SK-N-SH treated with all-trans-retinoic acid at 6 μM for 48 hours (cell line): ENCODE measurements at regions not wholly inside any gene's neighbourhood (a gene's known extent, or its start where the extent isn't known, plus 50 kb on each side); places are given as distances from the start of the nearest gene placed in this dataset.

Experiments used
- ATAC-seq: fragments of 200-7000 bp; cut with Tn5 transposase; 3 replicates; pipeline ENCODE4 v1.9.1; 2020; ENCODE audit warnings: mild to moderate bottlenecking, moderate library complexity
- ARNTL ChIP-seq: fragments of 450-650 bp; formaldehyde crosslinking; IDR thresholded peaks from 2 replicates; pipeline ENCODE4 v1.5.0; 2020; ENCODE audit warnings: low read depth, mild to moderate bottlenecking, moderate library complexity, borderline replicate concordance
- BACH2 ChIP-seq: fragments of 250-450 bp; sonication (Bioruptor Pico); IDR thresholded peaks from 2 replicates; pipeline ENCODE4 v1.9.0; 2021; ENCODE audit warnings: mild to moderate bottlenecking, borderline replicate concordance
- CSDC2 ChIP-seq: fragments of 250-450 bp; sonication (Bioruptor Pico); IDR thresholded peaks from 2 replicates; pipeline ENCODE4 v1.5.0; 2020; ENCODE audit warnings: mild to moderate bottlenecking, moderate library complexity
- ESRRG ChIP-seq: fragments of 250-450 bp; sonication (Bioruptor Pico); IDR thresholded peaks from 2 replicates; pipeline ENCODE4 v1.6.1; 2021; ENCODE audit warnings: mild to moderate bottlenecking
- GLIS3 ChIP-seq: fragments of 250-450 bp; sonication (Bioruptor Pico); IDR thresholded peaks from 2 replicates; pipeline ENCODE4 v1.5.0; 2020; ENCODE audit warnings: mild to moderate bottlenecking, moderate library complexity
- ISL1 ChIP-seq: fragments of 250-450 bp; sonication (Bioruptor Pico); IDR thresholded peaks from 2 replicates; pipeline ENCODE4 v2.1.2; 2022; ENCODE audit warnings: mild to moderate bottlenecking, moderate library complexity
- OSR1 ChIP-seq: fragments of 250-450 bp; sonication (Bioruptor Pico); IDR thresholded peaks from 2 replicates; pipeline ENCODE4 v1.8.0; 2022; ENCODE audit warnings: moderate library complexity, mild to moderate bottlenecking, inconsistent platforms
- SNAI2 ChIP-seq: fragments of 250-450 bp; sonication (Bioruptor Pico); IDR thresholded peaks from 2 replicates; pipeline ENCODE4 v1.5.0; 2020; ENCODE audit warnings: mild to moderate bottlenecking, moderate library complexity
- TCF4 ChIP-seq: fragments of 250-450 bp; sonication (Bioruptor Pico); IDR thresholded peaks from 2 replicates; pipeline ENCODE4 v1.8.0; 2021; ENCODE audit warnings: mild to moderate bottlenecking, moderate library complexity, borderline replicate concordance
- TOX ChIP-seq: fragments of 250-450 bp; sonication (Bioruptor Pico); IDR thresholded peaks from 2 replicates; pipeline ENCODE4 v1.8.0; 2021; ENCODE audit warnings: mild to moderate bottlenecking, moderate library complexity, borderline replicate concordance
- ZC3H10 ChIP-seq: fragments of 250-450 bp; sonication (Bioruptor Pico); IDR thresholded peaks from 2 replicates; pipeline ENCODE4 v1.5.1; 2021; ENCODE audit warnings: mild to moderate bottlenecking, moderate library complexity
- ZFP30 ChIP-seq: fragments of 450-650 bp; formaldehyde crosslinking; IDR thresholded peaks from 2 replicates; pipeline ENCODE4 v1.5.0; 2022; ENCODE audit warnings: mild to moderate bottlenecking, moderate library complexity
- ZNF565 ChIP-seq: fragments of 450-650 bp; formaldehyde crosslinking; conservative IDR thresholded peaks from 2 replicates; pipeline ENCODE4 v1.5.0; 2020; ENCODE audit warnings: low read depth, mild to moderate bottlenecking, moderate library complexity
- ZNF70 ChIP-seq: fragments of 450-650 bp; formaldehyde crosslinking; IDR thresholded peaks from 2 replicates; pipeline ENCODE4 v1.5.0; 2020; ENCODE audit warnings: mild to moderate bottlenecking, moderate library complexity
- ZNF8 ChIP-seq: fragments of 450-650 bp; formaldehyde crosslinking; IDR thresholded peaks from 2 replicates; pipeline ENCODE4 v1.5.0; 2020; ENCODE audit warnings: mild to moderate bottlenecking, moderate library complexity
- TF ChIP-seq, protein P1 (sequence below): fragments of 250-450 bp; sonication (Bioruptor Pico); IDR thresholded peaks from 2 replicates; pipeline ENCODE4 v1.8.0; 2021; ENCODE audit warnings: low read depth, mild to moderate bottlenecking, moderate library complexity, borderline replicate concordance
- TF ChIP-seq, protein P2 (sequence below): fragments of 250-450 bp; sonication (Bioruptor Pico); IDR thresholded peaks from 2 replicates; pipeline ENCODE4 v1.5.1; 2020; ENCODE audit warnings: low read depth, mild to moderate bottlenecking, moderate library complexity
- TF ChIP-seq, protein P3 (sequence below): fragments of 250-450 bp; sonication (Bioruptor Pico); IDR thresholded peaks from 2 replicates; pipeline ENCODE4 v1.5.0; 2020; ENCODE audit warnings: mild to moderate bottlenecking, moderate library complexity
- TF ChIP-seq, protein P4 (sequence below): fragments of 250-450 bp; sonication (Bioruptor Pico); IDR thresholded peaks from 2 replicates; pipeline ENCODE4 v1.8.0; 2020; ENCODE audit warnings: mild to moderate bottlenecking, moderate library complexity, borderline replicate concordance
- TF ChIP-seq, protein P5 (sequence below): fragments of 250-450 bp; sonication (Bioruptor Pico); IDR thresholded peaks from 2 replicates; pipeline ENCODE4 v1.5.1; 2021; ENCODE audit warnings: mild to moderate bottlenecking, moderate library complexity

DNA sequence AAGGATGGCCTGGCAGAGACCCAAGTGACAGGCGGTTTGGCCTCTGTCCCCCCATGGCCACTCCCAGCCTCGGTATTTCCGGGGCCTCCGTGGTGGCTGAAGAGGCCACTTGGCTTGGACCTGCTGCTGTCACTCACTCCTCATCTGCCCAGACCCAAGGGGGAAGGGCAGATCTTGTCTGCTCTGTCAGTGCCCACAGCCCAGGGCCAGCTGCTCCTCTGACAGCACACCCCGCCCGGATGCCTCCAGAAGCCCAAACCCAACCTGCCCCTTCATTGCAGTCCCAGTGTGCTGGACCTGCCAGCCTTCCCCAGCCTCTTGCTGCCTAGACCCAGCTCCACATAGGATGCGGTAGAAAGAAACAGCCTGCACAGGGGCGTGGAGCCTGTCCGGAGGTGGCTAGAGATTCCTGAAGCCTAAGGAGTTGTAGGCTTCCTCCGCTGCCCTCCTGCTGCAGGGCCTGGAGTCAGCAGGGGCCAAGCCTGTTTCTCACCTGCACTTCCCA is 52.0 kb downstream of the MAGEF1 start:
- peak; percentile 59 for ATAC-seq

DNA sequence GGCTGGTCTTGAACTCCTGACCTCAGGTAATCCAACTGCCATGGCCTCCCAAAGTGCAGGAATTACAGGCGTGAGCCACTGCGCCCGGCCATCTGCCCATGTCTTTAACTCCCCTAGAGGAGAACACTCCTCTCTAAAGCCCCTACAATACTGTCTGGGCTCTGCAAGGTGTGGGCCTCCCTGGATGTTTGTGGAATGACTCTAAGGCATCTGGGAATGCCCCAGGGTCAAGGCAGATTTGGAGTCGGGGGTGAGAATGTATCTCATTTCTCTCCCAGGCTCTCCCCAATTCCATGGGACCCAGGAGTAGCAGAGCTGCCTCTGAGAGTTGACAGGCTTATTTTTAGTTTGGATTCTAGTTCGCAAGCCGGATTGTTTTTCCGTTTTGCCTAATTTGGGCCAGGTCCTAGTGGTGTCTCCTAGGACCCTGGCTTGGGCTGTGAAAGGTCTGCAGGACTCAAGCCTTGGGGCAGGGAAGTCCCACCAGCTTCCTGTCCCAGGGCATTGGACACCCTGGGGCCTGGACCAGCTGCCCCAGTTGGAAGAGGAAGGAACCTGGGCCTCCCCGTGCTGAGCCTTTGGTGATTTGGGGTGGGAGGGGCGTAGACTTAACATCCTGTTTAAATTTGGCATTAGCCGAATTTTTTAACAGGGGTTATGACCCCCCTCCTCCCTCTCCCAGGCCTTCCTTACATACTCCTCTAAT is 53.5 kb downstream of the MAGEF1 start:
- no peak for ATAC-seq
- TF ChIP-seq TOX (CRISPR knock-in tag) = no peak
- no peak for TF ChIP-seq ZC3H10 (CRISPR knock-in tag)
- TF ChIP-seq, protein P1, sequence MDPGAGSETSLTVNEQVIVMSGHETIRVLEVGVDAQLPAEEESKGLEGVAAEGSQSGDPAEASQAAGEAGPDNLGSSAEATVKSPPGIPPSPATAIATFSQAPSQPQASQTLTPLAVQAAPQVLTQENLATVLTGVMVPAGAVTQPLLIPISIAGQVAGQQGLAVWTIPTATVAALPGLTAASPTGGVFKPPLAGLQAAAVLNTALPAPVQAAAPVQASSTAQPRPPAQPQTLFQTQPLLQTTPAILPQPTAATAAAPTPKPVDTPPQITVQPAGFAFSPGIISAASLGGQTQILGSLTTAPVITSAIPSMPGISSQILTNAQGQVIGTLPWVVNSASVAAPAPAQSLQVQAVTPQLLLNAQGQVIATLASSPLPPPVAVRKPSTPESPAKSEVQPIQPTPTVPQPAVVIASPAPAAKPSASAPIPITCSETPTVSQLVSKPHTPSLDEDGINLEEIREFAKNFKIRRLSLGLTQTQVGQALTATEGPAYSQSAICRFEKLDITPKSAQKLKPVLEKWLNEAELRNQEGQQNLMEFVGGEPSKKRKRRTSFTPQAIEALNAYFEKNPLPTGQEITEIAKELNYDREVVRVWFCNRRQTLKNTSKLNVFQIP (CRISPR knock-in tag) = no peak
- TF ChIP-seq ISL1 (CRISPR knock-in tag) = no peak
- TF ChIP-seq OSR1 (CRISPR knock-in tag) = no peak
- TF ChIP-seq ZNF8 (CRISPR knock-in tag) = no peak
- no peak for TF ChIP-seq ZNF565 (CRISPR knock-in tag)
- TF ChIP-seq, protein P2, sequence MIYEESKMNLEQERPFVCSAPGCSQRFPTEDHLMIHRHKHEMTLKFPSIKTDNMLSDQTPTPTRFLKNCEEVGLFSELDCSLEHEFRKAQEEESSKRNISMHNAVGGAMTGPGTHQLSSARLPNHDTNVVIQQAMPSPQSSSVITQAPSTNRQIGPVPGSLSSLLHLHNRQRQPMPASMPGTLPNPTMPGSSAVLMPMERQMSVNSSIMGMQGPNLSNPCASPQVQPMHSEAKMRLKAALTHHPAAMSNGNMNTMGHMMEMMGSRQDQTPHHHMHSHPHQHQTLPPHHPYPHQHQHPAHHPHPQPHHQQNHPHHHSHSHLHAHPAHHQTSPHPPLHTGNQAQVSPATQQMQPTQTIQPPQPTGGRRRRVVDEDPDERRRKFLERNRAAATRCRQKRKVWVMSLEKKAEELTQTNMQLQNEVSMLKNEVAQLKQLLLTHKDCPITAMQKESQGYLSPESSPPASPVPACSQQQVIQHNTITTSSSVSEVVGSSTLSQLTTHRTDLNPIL (CRISPR knock-in tag) = no peak
- TF ChIP-seq ESRRG (CRISPR knock-in tag) = no peak
- TF ChIP-seq GLIS3 (CRISPR knock-in tag) = no peak
- TF ChIP-seq TCF4 (CRISPR knock-in tag) = no peak
- TF ChIP-seq, protein P3, sequence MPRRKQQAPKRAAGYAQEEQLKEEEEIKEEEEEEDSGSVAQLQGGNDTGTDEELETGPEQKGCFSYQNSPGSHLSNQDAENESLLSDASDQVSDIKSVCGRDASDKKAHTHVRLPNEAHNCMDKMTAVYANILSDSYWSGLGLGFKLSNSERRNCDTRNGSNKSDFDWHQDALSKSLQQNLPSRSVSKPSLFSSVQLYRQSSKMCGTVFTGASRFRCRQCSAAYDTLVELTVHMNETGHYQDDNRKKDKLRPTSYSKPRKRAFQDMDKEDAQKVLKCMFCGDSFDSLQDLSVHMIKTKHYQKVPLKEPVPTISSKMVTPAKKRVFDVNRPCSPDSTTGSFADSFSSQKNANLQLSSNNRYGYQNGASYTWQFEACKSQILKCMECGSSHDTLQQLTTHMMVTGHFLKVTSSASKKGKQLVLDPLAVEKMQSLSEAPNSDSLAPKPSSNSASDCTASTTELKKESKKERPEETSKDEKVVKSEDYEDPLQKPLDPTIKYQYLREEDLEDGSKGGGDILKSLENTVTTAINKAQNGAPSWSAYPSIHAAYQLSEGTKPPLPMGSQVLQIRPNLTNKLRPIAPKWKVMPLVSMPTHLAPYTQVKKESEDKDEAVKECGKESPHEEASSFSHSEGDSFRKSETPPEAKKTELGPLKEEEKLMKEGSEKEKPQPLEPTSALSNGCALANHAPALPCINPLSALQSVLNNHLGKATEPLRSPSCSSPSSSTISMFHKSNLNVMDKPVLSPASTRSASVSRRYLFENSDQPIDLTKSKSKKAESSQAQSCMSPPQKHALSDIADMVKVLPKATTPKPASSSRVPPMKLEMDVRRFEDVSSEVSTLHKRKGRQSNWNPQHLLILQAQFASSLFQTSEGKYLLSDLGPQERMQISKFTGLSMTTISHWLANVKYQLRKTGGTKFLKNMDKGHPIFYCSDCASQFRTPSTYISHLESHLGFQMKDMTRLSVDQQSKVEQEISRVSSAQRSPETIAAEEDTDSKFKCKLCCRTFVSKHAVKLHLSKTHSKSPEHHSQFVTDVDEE (CRISPR knock-in tag) = no peak
- no peak for TF ChIP-seq SNAI2 (CRISPR knock-in tag)
- no peak for TF ChIP-seq BACH2
- TF ChIP-seq ZFP30 (CRISPR knock-in tag) = no peak
- TF ChIP-seq CSDC2 (CRISPR knock-in tag) = no peak
- TF ChIP-seq, protein P4, sequence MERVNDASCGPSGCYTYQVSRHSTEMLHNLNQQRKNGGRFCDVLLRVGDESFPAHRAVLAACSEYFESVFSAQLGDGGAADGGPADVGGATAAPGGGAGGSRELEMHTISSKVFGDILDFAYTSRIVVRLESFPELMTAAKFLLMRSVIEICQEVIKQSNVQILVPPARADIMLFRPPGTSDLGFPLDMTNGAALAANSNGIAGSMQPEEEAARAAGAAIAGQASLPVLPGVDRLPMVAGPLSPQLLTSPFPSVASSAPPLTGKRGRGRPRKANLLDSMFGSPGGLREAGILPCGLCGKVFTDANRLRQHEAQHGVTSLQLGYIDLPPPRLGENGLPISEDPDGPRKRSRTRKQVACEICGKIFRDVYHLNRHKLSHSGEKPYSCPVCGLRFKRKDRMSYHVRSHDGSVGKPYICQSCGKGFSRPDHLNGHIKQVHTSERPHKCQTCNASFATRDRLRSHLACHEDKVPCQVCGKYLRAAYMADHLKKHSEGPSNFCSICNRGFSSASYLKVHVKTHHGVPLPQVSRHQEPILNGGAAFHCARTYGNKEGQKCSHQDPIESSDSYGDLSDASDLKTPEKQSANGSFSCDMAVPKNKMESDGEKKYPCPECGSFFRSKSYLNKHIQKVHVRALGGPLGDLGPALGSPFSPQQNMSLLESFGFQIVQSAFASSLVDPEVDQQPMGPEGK (CRISPR knock-in tag) = no peak
- TF ChIP-seq ZNF70 (CRISPR knock-in tag) = no peak

More for the DNA sequence above, 52.0 kb downstream of the MAGEF1 start:
- TF ChIP-seq, protein P3 (CRISPR knock-in tag) = peak; percentile 48; the same call in 1 of the 2 replicates
- TF ChIP-seq, protein P5, sequence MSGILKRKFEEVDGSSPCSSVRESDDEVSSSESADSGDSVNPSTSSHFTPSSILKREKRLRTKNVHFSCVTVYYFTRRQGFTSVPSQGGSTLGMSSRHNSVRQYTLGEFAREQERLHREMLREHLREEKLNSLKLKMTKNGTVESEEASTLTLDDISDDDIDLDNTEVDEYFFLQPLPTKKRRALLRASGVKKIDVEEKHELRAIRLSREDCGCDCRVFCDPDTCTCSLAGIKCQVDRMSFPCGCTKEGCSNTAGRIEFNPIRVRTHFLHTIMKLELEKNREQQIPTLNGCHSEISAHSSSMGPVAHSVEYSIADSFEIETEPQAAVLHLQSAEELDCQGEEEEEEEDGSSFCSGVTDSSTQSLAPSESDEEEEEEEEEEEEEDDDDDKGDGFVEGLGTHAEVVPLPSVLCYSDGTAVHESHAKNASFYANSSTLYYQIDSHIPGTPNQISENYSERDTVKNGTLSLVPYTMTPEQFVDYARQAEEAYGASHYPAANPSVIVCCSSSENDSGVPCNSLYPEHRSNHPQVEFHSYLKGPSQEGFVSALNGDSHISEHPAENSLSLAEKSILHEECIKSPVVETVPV (CRISPR knock-in tag) = no peak
- TF ChIP-seq TCF4 (CRISPR knock-in tag) = no peak
- TF ChIP-seq ARNTL (CRISPR knock-in tag) = no peak
- no peak for TF ChIP-seq SNAI2 (CRISPR knock-in tag)
- no peak for TF ChIP-seq TOX (CRISPR knock-in tag)
- no peak for TF ChIP-seq GLIS3 (CRISPR knock-in tag)
- no peak for TF ChIP-seq ZNF565 (CRISPR knock-in tag)
